Cardiac muscle cell (in vitro differentiated cells and primary cell): ENCODE measurements at regions not wholly inside any gene's neighbourhood (a gene's known extent, or its start where the extent isn't known, plus 50 kb on each side); places are given as distances from the start of the nearest gene placed in this dataset.

Experiments
- DNase-seq, 2 donors: peaks; one replicate each; pipeline versions ENCODE4 v3.0.0 to v3.0.0-alpha.2; 2010 to 2017; ENCODE audit warnings: low read depth in 1 of 2, low spot score in 1 of 2
- H3K27ac ChIP-seq: fragments of 200-600 bp; sonication (generic); 2 replicates; pipeline ENCODE4 v1.5.1; 2016
- H3K27me3 ChIP-seq: fragments of 200-600 bp; sonication (generic); 2 replicates; pipeline ENCODE4 v1.6.0; 2016; ENCODE audit warnings: control low read depth
- H3K36me3 ChIP-seq: fragments of 200-600 bp; sonication (generic); 2 replicates; pipeline ENCODE4 v1.5.1; 2016; ENCODE audit warnings: control low read depth
- H3K4me1 ChIP-seq: fragments of 200-600 bp; sonication (generic); 2 replicates; pipeline ENCODE4 v1.8.1; 2017; ENCODE audit warnings: low read depth, mild to moderate bottlenecking, mixed run types
- H3K4me3 ChIP-seq: fragments of 200-600 bp; sonication (generic); 2 replicates; pipeline ENCODE4 v1.5.1; 2016; ENCODE audit warnings: mild to moderate bottlenecking
- H3K9me3 ChIP-seq: fragments of 200-600 bp; sonication (generic); 2 replicates; pipeline ENCODE4 v1.5.1; 2017; ENCODE audit warnings: low read depth, mild to moderate bottlenecking, control low read depth
- CTCF ChIP-seq: IDR thresholded peaks from 2 replicates; pipeline ENCODE4 v1.5.1; 2012; ENCODE audit warnings: low read depth, mild to moderate bottlenecking, low read length

DNA sequence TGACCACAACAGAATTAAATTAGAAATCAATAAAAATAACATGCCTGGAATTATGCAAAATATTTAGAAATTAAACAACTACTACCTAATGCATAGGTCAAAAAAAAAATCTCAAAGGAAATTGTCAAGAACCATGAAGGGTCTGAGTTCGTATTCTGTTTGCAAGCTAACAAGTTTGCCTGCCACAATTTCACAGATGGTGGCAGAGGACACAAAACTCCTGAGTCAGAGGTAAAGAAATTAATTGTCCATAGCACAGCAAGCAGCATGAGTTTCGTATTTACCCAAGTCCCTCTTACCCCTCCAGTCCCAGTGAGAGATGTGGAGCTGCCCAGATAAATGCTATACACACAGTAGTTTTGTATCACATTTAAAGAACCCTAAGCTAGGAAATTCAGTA lies 675.9 kb downstream of the UQCRFS1 start:
- H3K27me3 ChIP-seq, result no peaks in the 10 kb centered on the region
- H3K4me3 ChIP-seq, result no peak overlapping the region
- no peak for TF ChIP-seq CTCF
- H3K4me1 ChIP-seq, result no peaks in the 10 kb centered on the region
- no peaks in the 10 kb centered on the region for H3K36me3 ChIP-seq
- no peaks in the 10 kb centered on the region for H3K9me3 ChIP-seq
- DNase-seq, result no peak
- no peak overlapping the region for H3K27ac ChIP-seq

- Histone ChIP-seq H3K9me3 (no peaks in the 10 kb centered on the region), H3K36me3 (no peaks in the 10 kb centered on the region), H3K27me3 (no peaks in the 10 kb centered on the region), H3K27ac (no peak overlapping the region), H3K4me1 (no peaks in the 10 kb centered on the region), H3K4me3 (no peak overlapping the region)
- DNase-seq, result no peak
- no peak for TF ChIP-seq CTCF
These were observed 677.6 kb downstream of the UQCRFS1 start for GRCh38 chr19:28535352-28535775.

GRCh38 chr19:28534766-28535351 lies 678.1 kb downstream of the UQCRFS1 start:
- no peaks in the 10 kb centered on the region for H3K27me3 ChIP-seq
- no peak for TF ChIP-seq CTCF
- H3K4me3 ChIP-seq, result no peak overlapping the region

DNA sequence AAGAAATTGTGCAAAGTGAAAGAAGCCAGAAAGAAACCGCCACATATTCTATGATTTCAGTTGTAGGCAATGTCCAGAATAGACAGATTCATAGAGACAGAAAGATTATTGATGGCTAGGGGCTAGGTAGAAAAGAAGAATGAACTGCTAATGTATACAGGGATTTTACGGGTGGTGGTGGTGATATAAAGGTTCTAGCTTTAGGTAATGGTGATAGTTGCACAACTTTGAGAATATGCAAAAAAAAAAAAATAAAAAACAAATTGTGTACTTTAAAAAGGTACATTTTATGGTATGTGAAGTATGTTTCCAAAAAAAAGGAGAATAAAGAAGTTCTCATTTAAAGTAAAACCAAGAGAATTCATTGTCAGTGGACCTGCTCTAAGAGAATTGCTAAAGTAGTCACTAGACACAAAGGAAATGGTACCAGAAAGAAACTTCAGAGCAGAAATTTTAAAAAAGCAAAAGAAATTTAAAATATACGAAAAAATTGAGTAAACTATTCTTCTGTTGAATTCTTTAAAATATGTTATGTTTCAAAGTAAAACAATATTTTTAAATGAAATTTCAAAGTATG lies 680.1 kb downstream of the UQCRFS1 start:
- Histone ChIP-seq H3K4me3 (no peak overlapping the region), H3K4me1 (no peaks in the 10 kb centered on the region), H3K27ac (no peak overlapping the region), H3K27me3 (no peaks in the 10 kb centered on the region), H3K9me3 (no peaks in the 10 kb centered on the region), H3K36me3 (no peaks in the 10 kb centered on the region)
- no peak for TF ChIP-seq CTCF
- no peak for DNase-seq

More at GRCh38 chr19:28534766-28535351, 678.1 kb downstream of the UQCRFS1 start:
- H3K27ac ChIP-seq, result no peak overlapping the region
- no peaks in the 10 kb centered on the region for H3K9me3 ChIP-seq
- no peaks in the 10 kb centered on the region for H3K4me1 ChIP-seq
- no peaks in the 10 kb centered on the region for H3K36me3 ChIP-seq
- no peak for DNase-seq

DNA sequence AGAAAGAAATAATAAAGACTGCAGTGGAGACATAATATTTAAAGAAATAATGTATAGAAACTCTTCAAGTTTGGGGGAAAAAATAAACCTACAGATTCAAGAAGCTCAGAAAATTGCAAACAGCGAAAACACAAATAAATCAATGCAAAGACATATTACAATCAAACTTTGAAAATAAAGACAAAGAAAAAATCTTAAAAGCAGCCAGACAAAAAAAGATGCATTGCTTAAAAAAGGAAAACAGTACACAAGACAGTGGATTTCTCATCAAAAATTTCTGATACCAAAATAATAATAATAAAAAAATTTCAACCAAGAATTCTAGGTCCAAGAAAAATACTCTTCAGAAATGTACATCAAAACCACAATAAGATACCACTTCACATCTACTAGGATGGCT lies 681.0 kb downstream of the UQCRFS1 start:
- no peak for TF ChIP-seq CTCF
- no peaks in the 10 kb centered on the region for H3K36me3 ChIP-seq
- no peaks in the 10 kb centered on the region for H3K9me3 ChIP-seq
- H3K4me3 ChIP-seq, result no peak overlapping the region
- H3K27me3 ChIP-seq, result no peaks in the 10 kb centered on the region
- DNase-seq, result no peak
- no peak overlapping the region for H3K27ac ChIP-seq
- H3K4me1 ChIP-seq, result no peaks in the 10 kb centered on the region
